ENCODE measurements at regions not wholly inside any gene's neighbourhood (a gene's known extent, or its start where the extent isn't known, plus 50 kb on each side); places are given as distances from the start of the nearest gene placed in this dataset.
"Not testable (repeated sequence)": the region's sequence is repeated elsewhere in the genome, so short reads cannot be mapped to it uniquely, and the experiment has no call there.

DNA sequence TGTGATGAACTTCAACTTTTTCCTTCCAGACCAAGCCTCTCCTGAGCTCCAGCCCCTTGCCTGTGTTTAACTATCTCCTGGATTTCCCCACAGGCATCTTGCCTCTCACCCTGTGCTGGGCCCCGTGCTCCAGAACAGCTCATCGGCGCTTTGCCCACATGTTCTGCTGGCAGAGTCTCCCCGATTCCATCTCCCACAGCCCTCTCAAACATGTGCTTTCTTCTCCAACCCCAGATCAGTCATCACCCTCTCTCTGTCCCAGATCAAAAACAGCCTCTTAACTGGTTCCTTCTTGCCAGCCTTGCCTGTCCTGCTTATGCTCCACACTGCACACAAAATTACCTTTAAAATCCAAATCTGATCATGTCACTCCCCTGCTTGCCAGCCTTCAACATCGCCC is 1959.3 kb downstream of the FOXD4L5 start:
- not testable (repeated sequence) for TF ChIP-seq EGR1 (IDR thresholded peaks at IDR 0.05; ENCODE audit: borderline replicate concordance in 1 of 2, low read depth in 2 of 2, low read length in 2 of 2); BRCA1 (IDR thresholded peaks at IDR 0.05; ENCODE audit: low read depth, low read length); TARDBP (IDR thresholded peaks at IDR 0.05; ENCODE audit: borderline replicate concordance); MEF2A (IDR thresholded peaks at IDR 0.05; ENCODE audit: insufficient read depth, low read depth, low read length); EP300 (IDR thresholded peaks at IDR 0.05; ENCODE audit: borderline replicate concordance in 1 of 2, control insufficient read depth in 1 of 2, low read depth in 2 of 2, low read length in 2 of 2); ZZZ3 (IDR thresholded peaks at IDR 0.05; ENCODE audit: control insufficient read depth, insufficient read length, low read depth); SMC3 (IDR thresholded peaks at IDR 0.05; ENCODE audit: borderline replicate concordance, low read length); EZH2 (IDR thresholded peaks at IDR 0.05; ENCODE audit: borderline replicate concordance, control insufficient read depth, low read depth, low read length); CHD2 (IDR thresholded peaks at IDR 0.05; ENCODE audit: borderline replicate concordance, low read depth, low read length); POLR2A (IDR thresholded peaks at IDR 0.05; ENCODE audit: low read depth, low read length); MAX (IDR thresholded peaks at IDR 0.05; ENCODE audit: low read depth, low read length)
- TF ChIP-seq, protein P1, sequence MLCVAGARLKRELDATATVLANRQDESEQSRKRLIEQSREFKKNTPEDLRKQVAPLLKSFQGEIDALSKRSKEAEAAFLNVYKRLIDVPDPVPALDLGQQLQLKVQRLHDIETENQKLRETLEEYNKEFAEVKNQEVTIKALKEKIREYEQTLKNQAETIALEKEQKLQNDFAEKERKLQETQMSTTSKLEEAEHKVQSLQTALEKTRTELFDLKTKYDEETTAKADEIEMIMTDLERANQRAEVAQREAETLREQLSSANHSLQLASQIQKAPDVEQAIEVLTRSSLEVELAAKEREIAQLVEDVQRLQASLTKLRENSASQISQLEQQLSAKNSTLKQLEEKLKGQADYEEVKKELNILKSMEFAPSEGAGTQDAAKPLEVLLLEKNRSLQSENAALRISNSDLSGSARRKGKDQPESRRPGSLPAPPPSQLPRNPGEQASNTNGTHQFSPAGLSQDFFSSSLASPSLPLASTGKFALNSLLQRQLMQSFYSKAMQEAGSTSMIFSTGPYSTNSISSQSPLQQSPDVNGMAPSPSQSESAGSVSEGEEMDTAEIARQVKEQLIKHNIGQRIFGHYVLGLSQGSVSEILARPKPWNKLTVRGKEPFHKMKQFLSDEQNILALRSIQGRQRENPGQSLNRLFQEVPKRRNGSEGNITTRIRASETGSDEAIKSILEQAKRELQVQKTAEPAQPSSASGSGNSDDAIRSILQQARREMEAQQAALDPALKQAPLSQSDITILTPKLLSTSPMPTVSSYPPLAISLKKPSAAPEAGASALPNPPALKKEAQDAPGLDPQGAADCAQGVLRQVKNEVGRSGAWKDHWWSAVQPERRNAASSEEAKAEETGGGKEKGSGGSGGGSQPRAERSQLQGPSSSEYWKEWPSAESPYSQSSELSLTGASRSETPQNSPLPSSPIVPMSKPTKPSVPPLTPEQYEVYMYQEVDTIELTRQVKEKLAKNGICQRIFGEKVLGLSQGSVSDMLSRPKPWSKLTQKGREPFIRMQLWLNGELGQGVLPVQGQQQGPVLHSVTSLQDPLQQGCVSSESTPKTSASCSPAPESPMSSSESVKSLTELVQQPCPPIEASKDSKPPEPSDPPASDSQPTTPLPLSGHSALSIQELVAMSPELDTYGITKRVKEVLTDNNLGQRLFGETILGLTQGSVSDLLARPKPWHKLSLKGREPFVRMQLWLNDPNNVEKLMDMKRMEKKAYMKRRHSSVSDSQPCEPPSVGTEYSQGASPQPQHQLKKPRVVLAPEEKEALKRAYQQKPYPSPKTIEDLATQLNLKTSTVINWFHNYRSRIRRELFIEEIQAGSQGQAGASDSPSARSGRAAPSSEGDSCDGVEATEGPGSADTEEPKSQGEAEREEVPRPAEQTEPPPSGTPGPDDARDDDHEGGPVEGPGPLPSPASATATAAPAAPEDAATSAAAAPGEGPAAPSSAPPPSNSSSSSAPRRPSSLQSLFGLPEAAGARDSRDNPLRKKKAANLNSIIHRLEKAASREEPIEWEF (IDR thresholded peaks at IDR 0.05; ENCODE audit: insufficient replicate concordance, low read depth, low read length) = not testable (repeated sequence)
